NB4 (cell line): ENCODE measurements at regions not wholly inside any gene's neighbourhood (a gene's known extent, or its start where the extent isn't known, plus 50 kb on each side); places are given as distances from the start of the nearest gene placed in this dataset.

Experiments
- DNase-seq: peaks from one replicate; pipeline ENCODE4 v3.0.0; 2010; ENCODE audit warnings: low read depth
- H3K4me3 ChIP-seq: one replicate; pipeline ENCODE4 v1.5.1; 2011; ENCODE audit warnings: mild to moderate bottlenecking, low read depth, low read length, moderate library complexity
- CTCF ChIP-seq: IDR thresholded peaks from one replicate; pipeline ENCODE4 v1.5.1; 2012; ENCODE audit warnings: low read depth, low read length
- MYC ChIP-seq: IDR thresholded peaks from 2 replicates; pipeline ENCODE4 v1.6.1; 2011; ENCODE audit warnings: low read depth, low read length
- POLR2A ChIP-seq: IDR thresholded peaks from 2 replicates; pipeline ENCODE4 v1.6.1; 2011; ENCODE audit warnings: mild to moderate bottlenecking; ENCODE audit not compliant: insufficient read length; ENCODE audit errors: extremely low read depth
- TF ChIP-seq, protein P1 (sequence below): IDR thresholded peaks from 2 replicates; pipeline ENCODE4 v1.6.1; 2011; ENCODE audit warnings: low read depth, low read length

DNA sequence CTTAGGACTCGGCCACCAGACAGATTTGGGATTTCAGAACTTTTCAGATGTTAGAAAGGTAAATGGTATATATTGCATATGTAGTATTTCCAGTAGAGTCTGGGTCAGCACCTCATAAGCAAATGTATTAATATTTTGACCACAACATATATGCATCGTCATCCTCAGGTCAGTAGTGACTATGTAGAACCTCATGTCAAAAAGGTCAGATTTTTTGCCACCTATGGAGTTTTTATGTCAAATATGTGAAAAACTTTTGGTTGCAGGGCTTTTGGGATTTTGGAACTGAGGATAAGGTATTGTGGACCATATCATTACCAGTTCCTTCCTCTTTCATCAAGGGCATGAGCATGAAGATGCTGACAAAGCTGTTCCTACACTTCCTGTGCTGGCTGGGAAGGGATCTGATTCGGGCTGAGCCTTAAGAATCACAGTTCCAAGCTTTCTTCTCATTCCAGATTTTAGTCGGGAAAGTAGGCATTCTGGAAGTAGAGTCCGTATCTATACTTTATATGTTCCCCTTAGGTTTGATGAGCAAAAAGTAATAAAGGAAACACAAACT is 183.0 kb upstream of the PGRMC2 start:
- TF ChIP-seq MYC (no peak), CTCF (no peak), POLR2A (no peak)
- TF ChIP-seq, protein P1, sequence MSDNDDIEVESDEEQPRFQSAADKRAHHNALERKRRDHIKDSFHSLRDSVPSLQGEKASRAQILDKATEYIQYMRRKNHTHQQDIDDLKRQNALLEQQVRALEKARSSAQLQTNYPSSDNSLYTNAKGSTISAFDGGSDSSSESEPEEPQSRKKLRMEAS: no peak
- no peak overlapping the region for H3K4me3 ChIP-seq
- DNase-seq: no peak

- no peak overlapping the region for H3K4me3 ChIP-seq
- TF ChIP-seq CTCF: no peak
- no peak for TF ChIP-seq POLR2A
- TF ChIP-seq, protein P1: no peak
- TF ChIP-seq MYC: no peak
- DNase-seq: no peak
These were observed 180.7 kb upstream of the PGRMC2 start for GRCh38 chr4:128468123-128468989.

DNA sequence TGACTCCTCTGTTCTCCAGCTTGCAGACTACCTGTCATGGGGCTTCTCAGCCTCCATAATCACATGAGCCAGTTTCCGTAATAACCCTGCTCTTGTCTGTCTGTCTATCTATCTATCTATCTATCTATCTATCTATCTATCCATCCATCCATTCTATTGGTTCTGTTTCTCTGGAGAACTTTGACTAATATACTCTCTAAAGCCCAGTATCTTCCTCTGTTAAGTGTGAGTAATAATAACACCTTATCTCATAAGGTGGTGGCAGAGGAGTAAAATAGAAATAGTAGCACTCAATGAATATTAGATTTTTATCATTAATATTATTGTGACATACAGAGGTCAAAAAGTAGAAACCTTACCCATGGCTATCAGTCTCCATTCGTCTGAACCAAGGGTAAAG is 177.9 kb upstream of the PGRMC2 start:
- DNase-seq: no peak
- TF ChIP-seq MYC (no peak), POLR2A (no peak), CTCF (no peak)
- TF ChIP-seq, protein P1: no peak
- H3K4me3 ChIP-seq: no peak overlapping the region

- H3K4me3 ChIP-seq: no peak overlapping the region
- no peak for DNase-seq
- TF ChIP-seq CTCF (no peak), POLR2A (no peak), MYC (no peak)
- TF ChIP-seq, protein P1: no peak
These were observed 175.4 kb upstream of the PGRMC2 start for GRCh38 chr4:128463006-128463405.

DNA sequence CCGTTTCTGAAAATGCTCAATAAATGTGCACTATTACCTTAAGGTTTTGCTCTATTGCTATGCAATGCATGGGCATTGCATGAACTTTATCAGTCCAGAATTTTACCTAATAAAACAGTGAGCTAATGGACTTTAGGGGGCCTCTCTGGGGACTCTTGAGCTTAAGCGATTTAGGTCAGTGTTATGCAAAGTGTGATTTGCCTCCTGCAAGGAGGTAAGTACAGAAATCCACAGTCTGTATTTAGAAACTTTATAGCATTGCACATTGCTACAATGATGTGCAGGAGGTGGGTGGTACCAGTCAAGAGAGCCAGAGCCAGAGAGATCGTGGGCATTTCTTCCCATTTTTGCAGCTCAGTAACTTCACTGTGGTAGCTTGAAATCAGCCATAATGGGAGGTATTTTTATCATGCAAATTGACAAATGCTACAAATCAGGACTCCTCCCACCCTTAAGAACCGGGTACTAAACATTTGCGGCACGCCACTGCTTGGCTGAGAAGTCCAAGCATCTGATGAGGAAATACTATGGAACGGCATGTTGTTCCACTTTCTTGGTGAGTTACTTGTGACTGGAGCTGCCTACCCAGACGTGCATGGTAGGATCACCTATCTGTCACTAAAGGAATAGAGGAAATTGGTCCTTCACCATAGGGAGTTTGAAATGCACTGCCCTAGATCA is 174.6 kb upstream of the PGRMC2 start:
- no peak for DNase-seq
- TF ChIP-seq POLR2A: no peak
- TF ChIP-seq MYC: no peak
- no peak for TF ChIP-seq CTCF
- TF ChIP-seq, protein P1: no peak
- no peak overlapping the region for H3K4me3 ChIP-seq
